ENCODE measurements at regions not wholly inside any gene's neighbourhood (a gene's known extent, or its start where the extent isn't known, plus 50 kb on each side); places are given as distances from the start of the nearest gene placed in this dataset.
"Not testable (repeated sequence)": the region's sequence is repeated elsewhere in the genome, so short reads cannot be mapped to it uniquely, and the experiment has no call there.

DNA sequence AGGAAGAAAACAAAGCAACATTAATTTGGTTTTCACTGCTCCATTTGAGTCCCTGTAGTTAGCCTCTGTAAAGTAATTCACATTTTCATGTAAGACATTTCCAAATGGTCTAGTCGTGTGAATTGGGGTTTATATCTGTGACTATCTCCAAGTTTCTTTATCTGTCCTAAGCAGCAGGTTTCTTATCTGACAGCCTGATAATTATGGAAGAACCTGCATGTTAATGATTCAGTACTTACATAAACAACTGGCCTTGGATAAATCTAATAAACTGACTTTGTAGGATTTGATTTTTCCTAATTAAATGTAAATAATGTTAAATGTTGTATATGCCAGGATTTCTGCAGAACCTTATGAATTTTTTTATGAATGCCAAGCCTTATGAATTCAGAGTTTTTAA lies 964.9 kb downstream of the NR2F1-AS1 start:
- DNase-seq: no peak

DNA sequence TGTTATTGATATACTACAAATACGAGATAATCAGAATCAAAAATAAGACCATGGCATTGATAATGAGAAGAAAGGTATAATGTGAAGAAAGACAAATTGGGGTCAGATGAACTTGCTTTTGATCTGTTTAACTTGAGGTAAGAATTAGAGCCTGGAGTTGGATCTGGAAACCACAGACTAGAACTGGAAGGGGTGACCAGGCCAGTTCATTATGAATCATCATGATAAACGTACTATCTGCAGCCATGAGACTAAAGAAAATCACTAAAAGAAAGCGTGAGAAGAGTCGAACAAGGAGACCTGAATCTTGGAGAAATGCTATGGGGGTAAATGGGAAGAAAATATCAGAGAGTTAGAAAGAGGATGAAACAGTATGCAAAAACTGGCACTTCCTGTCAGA lies 967.5 kb downstream of the NR2F1-AS1 start:
- peak; percentile 3 for DNase-seq

DNA sequence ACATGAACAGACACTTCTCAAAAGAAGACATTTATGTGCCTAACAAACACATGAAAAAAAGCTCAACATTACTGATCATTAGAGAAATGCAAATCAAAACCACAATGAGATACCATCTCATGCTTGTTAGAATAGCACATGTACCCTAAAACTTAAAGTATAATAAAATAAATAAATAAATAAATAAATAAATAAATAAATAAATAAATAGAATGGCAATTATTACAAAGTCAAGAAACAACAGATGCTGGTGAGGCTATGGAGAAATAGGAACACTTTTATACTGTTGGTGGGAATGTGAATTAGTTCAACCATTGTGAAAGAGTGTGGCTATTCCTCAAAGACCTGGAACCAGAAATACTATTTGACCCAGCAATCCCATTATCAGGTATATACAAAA lies 970.6 kb downstream of the NR2F1-AS1 start:
- not testable (repeated sequence) for DNase-seq

DNA sequence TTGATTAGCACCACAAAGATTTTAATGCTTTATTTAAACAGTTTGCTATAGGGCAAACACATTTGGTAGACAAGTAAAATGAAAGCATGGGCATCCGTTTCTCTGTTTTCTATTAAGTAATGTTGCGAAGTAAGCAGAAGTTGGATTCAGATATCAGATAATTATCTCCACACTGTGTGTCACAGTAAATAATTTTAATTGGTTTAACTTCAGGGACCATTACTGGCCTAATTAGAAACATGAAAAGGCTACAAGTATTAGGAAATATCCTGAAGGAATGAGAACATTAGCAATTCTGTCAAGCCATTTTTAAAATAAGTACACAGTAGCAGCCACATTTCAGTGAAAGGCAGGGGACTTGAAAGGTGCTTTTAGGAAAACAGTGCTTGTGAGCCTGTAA lies 975.4 kb downstream of the NR2F1-AS1 start:
- no peak for DNase-seq

DNA sequence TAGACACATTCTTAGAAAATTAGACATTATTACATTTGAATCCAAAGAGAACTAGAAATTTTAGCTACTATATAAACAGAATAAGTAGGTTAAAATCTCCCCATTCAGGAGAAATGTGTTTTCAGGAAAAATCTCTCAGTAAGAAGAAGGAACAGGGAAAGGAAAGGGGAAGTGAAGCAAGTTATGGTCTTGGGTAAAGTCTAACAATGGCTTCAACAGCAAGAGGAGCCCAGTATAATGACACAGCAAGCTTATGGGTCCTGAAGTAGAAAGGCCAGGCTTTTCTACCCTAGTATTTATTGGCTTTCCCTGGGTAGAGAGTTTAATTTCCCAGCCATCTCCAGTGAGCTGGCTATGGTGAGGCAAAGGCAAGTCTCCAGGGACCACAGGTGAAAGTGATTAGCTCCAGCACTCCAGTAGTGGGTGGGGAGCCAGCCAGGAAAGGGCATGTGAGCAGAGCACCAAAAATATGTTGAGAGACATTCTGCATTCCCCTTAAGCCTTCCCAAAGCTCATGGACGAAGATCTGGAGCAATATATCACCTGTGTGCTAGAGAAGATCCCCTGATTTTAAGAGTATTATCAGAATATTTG lies 981.7 kb downstream of the NR2F1-AS1 start:
- no peak for DNase-seq

DNA sequence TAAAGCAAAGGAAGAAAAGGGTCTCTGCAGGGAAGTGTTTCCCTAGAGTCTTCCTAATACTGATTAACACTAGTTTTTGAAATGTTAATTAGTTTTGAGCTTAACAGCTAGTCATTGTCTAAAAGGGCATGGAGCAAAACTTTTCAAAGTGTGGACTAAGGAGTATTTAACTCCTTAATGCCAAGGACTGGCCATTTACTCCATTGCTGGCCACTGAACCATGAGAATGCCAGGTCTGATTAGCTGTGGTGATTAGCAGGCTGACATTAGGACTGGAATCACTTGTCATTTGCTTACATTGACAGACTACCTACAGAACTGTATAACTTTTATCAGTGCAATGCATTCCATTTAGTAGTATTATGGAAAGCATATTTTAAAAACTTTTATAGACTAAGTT lies 987.0 kb downstream of the NR2F1-AS1 start:
- no peak for DNase-seq

DNA sequence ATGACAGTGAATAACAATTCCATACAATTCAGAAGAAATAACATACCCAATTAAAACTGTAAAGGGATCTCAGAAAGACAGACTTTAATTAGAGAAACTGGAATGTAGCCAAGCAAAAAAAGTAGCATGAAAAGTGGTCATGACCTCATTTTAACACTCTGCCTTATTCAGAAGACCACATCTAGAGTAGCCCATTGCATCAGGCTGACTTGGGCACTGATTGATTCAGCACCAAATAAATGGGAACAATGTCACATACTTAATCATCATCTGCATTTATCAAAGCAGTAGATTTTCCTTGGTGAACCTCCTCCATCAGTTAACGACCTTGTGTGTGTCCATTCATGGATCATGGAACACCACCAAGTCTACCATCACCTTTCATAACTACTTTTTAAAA lies 992.1 kb downstream of the NR2F1-AS1 start:
- DNase-seq: no peak

DNA sequence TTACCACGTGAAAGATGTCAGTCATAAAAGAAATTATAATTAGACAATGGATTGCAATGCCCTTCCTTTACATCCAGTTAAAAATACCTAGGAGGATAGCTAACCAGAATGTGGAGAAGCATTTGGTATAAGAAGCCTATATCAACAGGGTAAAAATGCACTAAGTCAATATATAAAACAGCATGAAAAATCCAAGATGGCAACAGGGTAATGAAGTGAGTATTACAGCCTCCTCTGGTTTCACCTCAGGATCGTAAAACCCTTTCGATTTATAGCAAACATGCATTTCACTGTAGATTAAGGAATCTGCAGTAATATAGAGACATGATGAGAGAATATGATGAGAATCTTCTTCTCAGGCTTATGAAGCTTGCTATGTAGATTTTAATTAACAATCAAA lies 999.3 kb downstream of the NR2F1-AS1 start:
- DNase-seq: no peak

DNA sequence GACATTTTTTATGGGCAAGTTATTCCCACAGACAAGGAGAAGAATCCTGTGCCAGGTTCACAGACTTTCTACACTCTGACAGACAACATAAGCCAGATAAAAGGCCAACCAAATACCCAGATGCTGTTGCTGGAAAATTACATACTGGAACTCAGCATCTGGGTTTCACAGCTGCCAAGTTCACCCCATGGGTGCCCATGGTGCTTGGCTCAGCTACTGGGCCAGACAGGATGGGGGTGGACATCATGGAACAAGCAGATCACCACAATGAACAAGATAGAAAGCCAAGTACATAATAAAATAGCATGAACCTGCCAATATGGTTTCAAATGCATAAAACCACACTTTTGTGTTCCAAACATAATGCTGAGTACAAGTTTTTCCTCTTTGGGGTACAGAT lies 999.8 kb downstream of the NR2F1-AS1 start:
- DNase-seq: no peak

DNA sequence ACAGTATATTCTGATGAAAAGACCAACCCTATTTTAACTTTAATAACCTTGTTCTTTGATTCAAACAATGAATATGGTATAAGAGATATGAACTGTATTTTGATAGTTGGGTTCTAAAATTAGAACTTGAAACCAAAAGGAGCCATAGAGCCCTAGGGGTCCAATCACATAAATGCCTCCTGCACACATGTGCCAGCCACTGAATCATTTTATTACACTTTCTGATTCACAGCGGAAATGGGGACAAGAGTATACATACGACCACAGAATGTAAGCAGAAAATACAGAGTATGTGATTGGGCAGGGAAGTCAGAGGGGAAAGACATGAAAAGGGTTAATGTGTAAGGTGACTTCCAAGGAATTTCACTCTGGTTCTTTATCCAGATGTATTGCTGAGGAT lies 1000.2 kb downstream of the NR2F1-AS1 start:
- DNase-seq: peak; percentile 46

DNA sequence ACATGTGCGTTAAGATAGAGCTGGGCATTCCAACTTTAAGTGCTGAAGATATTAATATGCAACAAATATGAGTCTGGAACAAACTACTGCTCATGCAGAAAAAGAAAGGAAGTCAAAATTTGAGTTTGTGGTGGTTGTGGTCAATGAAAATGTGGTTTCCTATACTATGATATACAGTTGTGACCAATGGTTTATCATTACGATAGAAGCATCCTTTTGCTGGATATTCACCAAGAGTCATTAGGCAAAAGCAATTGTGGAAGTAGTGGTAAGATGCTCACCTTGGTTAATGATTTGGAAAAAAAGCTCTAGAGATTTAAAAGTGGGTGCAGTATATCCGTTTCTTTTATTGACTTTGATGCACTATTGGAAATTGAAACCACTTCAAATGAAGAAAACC lies 1007.0 kb downstream of the NR2F1-AS1 start:
- no peak for DNase-seq

DNA sequence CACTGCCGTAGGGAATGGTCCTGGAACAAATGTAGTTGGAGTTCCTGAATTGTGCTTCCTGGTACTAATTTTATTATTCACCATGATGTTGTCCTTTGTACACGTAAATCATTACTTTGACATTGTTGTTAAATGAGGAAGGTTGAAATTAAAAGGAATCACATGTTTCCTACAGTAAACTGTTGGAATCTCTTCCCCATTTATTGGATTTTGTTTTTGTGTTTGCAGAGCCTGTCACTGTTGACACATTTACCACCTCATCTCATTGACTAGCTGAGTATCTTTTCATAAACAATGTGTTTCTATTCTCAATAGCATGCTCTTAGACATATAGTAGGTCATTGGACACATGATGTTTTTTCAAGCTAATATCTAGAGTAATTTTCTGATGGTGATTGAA lies 1012.5 kb downstream of the NR2F1-AS1 start:
- DNase-seq: no peak

DNA sequence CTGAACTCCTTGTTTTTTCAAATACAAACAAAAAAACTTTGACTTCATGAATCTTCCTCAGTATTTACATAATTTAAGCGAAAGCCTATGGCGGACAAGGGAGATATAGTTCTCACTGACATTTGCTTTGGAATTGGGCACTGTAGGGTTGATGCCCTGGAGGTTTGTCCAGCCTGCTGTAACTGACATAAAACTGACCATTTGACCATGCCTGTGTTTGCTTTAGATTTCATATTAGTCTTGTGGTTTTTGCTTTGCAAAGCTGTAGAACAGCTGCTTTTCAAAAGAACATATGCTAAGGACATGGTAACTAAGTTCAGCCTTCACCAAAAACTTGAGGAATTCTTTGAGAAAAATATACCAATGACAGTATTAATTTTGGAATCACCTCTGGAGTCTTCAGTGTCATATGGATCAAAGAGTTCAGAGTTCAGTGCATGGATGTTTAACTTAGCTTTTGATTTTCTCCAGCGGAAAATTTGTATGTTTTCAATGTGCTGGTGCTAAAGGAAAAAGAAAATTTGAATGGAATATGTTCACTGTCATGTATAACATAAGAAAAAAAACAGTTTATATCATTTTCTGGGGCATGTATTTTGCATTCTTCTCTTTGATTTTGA lies 1013.1 kb downstream of the NR2F1-AS1 start:
- no peak for DNase-seq

DNA sequence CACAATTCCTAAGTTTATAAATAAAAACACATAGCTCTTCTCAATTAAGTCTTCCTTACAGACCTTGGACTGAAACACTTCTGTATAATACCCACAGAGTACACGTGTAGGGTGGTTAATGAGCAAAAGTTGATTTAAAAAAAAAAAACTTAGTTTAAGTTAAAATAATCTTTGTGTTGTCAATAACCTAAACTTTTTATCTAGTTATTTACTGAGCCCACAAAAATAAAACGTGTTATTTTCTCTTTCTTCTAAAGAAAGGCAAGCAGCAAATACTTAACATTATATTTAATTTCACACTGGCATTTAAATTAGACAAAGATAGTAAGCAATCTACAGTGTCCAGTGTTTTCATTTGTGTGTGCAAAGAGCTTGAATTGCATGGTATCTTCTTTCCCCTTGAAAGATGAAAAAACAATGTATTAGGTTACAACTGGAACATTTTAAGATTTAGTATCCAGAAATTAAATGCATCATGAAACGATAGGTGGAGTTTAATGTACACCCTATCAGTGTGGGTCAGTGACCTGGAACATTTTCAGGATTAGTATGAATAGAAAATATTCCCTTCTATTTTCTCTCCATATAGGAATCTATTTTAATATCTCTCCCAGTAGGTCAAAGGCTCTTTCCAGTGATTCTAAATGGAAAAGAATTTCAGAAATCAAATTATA lies 1014.8 kb downstream of the NR2F1-AS1 start:
- DNase-seq: no peak

DNA sequence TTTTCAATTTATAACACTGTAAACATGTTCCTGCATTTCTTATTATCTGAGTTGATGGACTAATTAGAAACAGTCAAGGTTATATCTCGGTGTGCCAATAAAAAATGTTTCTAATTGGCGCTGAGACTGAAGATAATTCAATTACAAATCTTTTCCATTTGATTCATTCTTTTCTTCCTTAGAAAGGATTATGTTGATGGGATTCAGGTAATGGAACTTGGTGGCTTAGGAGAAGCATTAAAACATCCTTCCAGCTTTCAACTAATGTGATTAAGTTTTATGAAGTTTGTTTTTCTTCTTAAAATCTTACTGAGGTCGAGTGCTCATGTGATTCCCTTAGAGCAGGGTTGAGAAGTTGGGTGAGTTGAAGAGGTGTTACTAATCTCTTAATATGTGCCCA lies 1015.3 kb downstream of the NR2F1-AS1 start:
- no peak for DNase-seq

DNA sequence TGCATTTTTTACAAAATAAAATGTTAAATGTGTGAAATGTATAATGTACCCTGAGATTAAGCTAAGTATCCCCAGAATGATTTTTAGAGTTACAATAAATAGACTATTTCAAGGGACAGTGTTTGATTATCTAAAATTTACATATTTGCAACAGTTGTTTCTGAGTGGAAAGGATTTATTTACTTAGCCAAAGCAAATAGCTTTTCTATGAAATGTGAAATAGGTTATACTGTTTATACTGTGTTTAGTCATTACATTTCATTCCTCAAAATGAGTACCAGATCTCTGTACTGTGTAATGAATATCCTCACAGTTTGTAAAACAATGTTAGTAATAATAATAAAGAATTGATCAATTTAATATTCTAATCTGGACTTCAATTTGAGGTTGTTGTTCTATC lies 1019.0 kb downstream of the NR2F1-AS1 start:
- DNase-seq: no peak

DNA sequence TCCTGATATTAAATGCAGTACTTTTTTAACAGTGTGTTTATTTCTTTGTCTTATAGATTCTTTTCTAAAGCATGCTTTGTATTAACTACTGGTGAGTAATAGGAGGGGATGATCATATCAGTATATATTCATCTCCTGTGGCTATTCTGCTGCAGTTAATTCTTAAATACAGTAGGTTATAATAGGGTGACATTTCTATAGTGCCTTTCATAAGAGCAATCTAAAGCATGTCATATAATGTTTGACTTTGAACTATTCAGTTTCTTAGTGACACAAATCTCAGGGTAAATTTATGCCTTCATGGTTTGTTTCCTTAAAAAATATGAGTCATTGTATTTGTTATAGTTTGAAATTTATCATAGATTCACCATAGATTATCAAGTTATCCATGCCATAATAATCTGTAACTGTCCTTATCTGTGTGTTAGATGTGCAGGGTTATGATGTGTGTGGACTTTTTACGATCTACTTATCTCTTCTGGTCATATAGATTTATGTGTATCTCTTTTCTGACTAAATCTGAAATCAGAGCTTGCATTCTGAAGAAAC lies 1019.5 kb downstream of the NR2F1-AS1 start:
- DNase-seq: peak; percentile 42

DNA sequence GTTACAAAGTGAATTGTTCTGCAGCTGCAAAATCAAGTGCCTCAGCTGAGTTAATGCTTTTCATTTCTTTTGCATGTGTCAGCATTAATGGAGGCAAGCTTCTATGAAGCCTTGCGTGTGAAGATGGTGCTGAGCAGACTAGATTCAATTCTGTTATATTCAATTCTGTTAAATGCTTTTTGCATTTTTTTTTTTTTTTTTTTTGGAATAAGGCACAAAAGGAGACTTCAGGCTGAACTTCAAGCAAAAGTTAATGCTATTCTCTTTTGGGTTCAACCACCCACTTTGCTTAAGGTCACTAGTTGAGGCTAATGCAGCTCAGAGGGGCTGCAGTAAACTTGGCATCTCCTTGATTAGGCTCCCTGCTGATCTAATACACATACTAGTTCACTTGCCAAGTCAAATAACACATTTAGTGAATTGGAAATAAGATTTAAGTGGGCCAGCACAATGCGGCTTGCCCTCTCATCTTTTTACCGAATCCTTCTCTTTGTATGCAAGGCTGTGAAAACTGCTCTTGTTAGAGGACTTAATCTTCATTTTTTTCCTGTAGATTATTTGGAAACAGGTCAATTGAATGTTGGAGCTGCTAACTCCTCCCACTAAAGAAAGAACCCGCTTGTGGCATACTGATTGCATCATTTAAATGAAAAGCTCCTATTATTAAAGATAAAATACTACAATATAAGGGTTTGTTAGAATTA lies 1020.2 kb downstream of the NR2F1-AS1 start:
- DNase-seq: peak; percentile 86

DNA sequence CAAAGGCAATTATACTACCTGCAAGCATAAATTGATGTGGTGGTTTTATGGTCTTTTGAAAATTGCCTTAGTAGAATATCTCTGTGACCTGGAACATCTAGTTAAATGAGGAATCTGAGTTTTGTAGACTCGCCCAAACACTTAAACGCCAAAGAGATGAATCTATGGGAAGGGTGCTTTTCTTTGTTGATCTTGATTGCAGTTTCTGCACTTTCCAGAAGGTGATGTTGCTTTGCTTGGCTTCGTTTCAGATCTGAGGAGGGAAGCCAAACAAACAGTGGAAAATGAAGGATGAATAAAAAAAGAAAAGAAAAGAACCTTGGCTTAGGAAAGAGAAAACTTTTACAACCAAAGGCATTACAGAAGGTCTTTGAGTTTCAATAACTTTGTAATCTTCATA lies 1021.2 kb downstream of the NR2F1-AS1 start:
- DNase-seq: peak; percentile 83

DNA sequence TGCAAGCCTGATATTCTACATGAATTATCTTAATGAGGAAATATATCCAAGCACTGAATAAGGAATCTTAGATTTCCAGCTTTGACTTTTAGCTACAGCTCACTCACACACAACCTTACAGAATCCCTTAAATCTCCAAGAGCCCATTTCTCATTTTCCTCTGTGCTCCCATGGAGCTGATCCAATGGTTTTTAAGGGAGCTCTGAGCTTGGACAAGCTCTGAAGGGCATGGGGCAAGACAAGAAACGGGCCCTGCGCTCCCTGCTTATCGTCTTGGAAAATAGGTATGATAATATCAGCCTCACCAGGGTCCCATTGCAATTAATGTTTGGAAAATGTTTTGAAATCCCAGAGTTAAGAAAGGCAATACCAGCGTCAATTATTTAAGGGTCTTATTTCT lies 1021.7 kb downstream of the NR2F1-AS1 start:
- DNase-seq: no peak

DNA sequence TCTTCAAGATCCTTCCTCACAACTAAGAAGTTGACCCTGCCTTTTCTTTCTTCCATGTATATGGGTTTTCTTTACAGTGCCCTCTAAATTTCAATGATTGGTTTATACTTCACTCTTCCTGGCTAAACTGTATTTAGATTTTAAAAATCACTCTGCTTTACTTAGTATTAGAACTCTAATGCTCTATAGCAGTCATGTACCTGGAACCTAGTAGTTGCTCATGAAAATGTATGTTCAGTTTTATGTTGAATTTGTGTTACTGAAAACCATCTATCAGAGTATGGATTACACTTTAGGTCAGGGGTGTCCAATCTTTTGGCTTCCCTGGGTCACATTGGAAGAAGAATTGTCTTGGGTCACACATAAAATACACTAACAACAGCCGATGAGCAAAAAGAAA lies 1024.3 kb downstream of the NR2F1-AS1 start:
- DNase-seq: no peak

DNA sequence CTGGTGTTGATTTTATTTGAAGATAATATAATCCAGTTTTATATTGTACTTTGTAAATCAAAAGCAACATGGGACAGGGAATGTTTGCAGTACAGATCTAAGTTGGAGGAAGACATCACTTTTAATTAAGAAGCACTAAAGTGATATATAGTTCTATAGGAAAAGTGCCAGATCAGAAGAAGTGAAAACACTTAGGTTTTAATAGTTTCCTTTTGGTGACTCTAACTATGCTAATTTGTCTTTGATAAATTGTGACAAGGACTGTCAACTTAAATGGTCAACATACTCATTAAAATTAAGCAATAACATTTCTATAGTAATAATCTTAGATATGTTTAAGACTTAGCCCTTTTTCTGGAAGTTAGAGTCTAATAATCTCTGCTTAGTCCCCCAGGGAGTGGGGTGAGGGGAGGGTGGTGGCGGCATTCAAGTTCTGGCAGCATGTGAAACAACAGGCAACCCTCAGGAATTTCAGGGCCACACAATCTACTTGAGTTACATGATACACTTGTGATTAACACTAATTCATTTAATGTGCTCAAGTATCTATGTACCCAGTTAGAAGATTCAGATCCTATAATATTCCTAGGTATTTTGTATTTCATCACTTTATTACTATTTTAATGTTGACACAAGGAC lies 1026.5 kb downstream of the NR2F1-AS1 start:
- DNase-seq: no peak

DNA sequence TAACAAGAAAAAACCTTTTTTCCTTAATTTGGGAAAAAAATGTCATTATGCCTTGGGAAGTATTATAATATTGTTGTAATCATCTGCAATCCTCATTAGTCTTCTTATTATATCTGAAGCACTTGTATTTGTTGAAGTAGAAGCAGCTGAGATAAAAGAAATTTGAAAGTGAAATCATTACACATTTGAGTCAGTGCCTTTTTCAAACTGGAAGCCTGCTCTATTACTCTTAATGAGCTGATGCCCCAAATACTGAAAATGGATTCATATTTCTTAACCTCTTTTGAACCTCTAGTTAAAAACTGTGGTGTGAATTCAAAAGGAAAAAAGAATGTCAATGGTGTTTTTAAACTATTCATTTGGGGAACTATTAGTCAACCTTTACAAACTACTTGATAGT lies 1027.7 kb downstream of the NR2F1-AS1 start:
- no peak for DNase-seq

Measured in fibroblast of skin of back (primary cell).